NCI-H1417 (cell line): ENCODE measurements at regions not wholly inside any gene's neighbourhood (a gene's known extent, or its start where the extent isn't known, plus 50 kb on each side); places are given as distances from the start of the nearest gene placed in this dataset.

Experiments used
- DNase-seq, 3 experiments: peaks; one replicate each; lab custom pipeline; 2025; lab: John Stamatoyannopoulos, UW

- no peak for DNase-seq
Observed at GRCh38 chr3:148219999-148220398, 477.7 kb upstream of the AGTR1 start.

- no peak for DNase-seq
Observed at GRCh38 chr3:148221303-148221702, 476.4 kb upstream of the AGTR1 start.

GRCh38 chr3:148223266-148223665 is 474.4 kb upstream of the AGTR1 start:
- no peak for DNase-seq

- peak in 1 of 3 experiments; percentile 27 for DNase-seq
Observed at GRCh38 chr3:148226246-148226645, 471.5 kb upstream of the AGTR1 start.

- no peak for DNase-seq
Observed at GRCh38 chr3:148227534-148227933, 470.2 kb upstream of the AGTR1 start.

- no peak for DNase-seq
Observed at GRCh38 chr3:148229107-148229506, 468.6 kb upstream of the AGTR1 start.

GRCh38 chr3:148230473-148230872 is 467.2 kb upstream of the AGTR1 start:
- DNase-seq, result no peak

- no peak for DNase-seq
Observed at GRCh38 chr3:148232389-148232788, 465.3 kb upstream of the AGTR1 start.

- DNase-seq, result no peak
Observed at GRCh38 chr3:148233403-148233802, 464.3 kb upstream of the AGTR1 start.

GRCh38 chr3:148234536-148234935 is 463.2 kb upstream of the AGTR1 start:
- no peak for DNase-seq

- no peak for DNase-seq
Observed at GRCh38 chr3:148235566-148235965, 462.1 kb upstream of the AGTR1 start.

- no peak for DNase-seq
Observed at GRCh38 chr3:148238421-148238821, 459.3 kb upstream of the AGTR1 start.

GRCh38 chr3:148240351-148240750 is 457.4 kb upstream of the AGTR1 start:
- no peak for DNase-seq

GRCh38 chr3:148243609-148244008 is 454.1 kb upstream of the AGTR1 start:
- DNase-seq, result no peak

GRCh38 chr3:148246291-148246923 is 451.3 kb upstream of the AGTR1 start:
- peak in 1 of 3 experiments; percentile 28 for DNase-seq

GRCh38 chr3:148253713-148254112 is 444.0 kb upstream of the AGTR1 start:
- no peak for DNase-seq

GRCh38 chr3:148254402-148254801 is 443.3 kb upstream of the AGTR1 start:
- DNase-seq, result no peak

GRCh38 chr3:148255981-148256969 is 441.4 kb upstream of the AGTR1 start:
- no peak for DNase-seq

- no peak for DNase-seq
Observed at GRCh38 chr3:148262980-148263379, 434.7 kb upstream of the AGTR1 start.

- no peak for DNase-seq
Observed at GRCh38 chr3:148265841-148266240, 431.9 kb upstream of the AGTR1 start.

- DNase-seq, result no peak
Observed at GRCh38 chr3:148266341-148266740, 431.4 kb upstream of the AGTR1 start.

- DNase-seq, result no peak
Observed at GRCh38 chr3:148269816-148270215, 427.9 kb upstream of the AGTR1 start.

GRCh38 chr3:148280623-148281242 is 417.0 kb upstream of the AGTR1 start:
- no peak for DNase-seq
